Adrenal gland (tissue), 5 donors: ENCODE measurements at regions not wholly inside any gene's neighbourhood (a gene's known extent, or its start where the extent isn't known, plus 50 kb on each side); places are given as distances from the start of the nearest gene placed in this dataset.

ENCODE experiments used
- CTCF ChIP-seq, 6 experiments: fragments of 450-650 bp in 4 of 6; fragments of 200-600 bp in 2 of 6; sonication (generic) in 1 of 6; IDR thresholded peaks; 1 replicate in 5 of 6; 2 replicates in 1 of 6; pipeline versions ENCODE4 v1.5.1 to v1.8.0; 2016 to 2021; ENCODE audit warnings: antibody characterized with exemption in 6 of 6, mild to moderate bottlenecking in 2 of 6, moderate library complexity in 1 of 6
- POLR2A ChIP-seq, 2 donors: fragments of 450-650 bp; IDR thresholded peaks; one replicate each; pipeline ENCODE4 v1.6.1; 2017; ENCODE audit warnings: antibody characterized with exemption in 2 of 2, mild to moderate bottlenecking in 2 of 2, moderate library complexity in 1 of 2
- donor health status: DM: no; HTN: no; CAD: no.

GRCh38 chr15:38720893-38721567 lies 156.4 kb upstream of the RASGRP1 start:
- TF ChIP-seq CTCF (IDR thresholded peaks at IDR 0.05) = no peak
- no peak for TF ChIP-seq POLR2A (IDR thresholded peaks at IDR 0.05)
